Spinal cord (tissue), 9 donors: ENCODE measurements at regions not wholly inside any gene's neighbourhood (a gene's known extent, or its start where the extent isn't known, plus 50 kb on each side); places are given as distances from the start of the nearest gene placed in this dataset.
A peak's percentile ranks its signal among the peaks of the same experiment; 100 is the strongest.

ENCODE experiments used
- DNase-seq, 6 donors: peaks; one replicate each; pipeline versions ENCODE4 v3.0.0 to v3.0.0-alpha.2; 2013 to 2015; ENCODE audit warnings: low spot score in 6 of 6, low read depth in 4 of 6
- H3K27ac ChIP-seq: one replicate; pipeline ENCODE4 v1.5.1; 2013; ENCODE audit warnings: low read depth, low read length, control low read depth
- H3K27me3 ChIP-seq: one replicate; pipeline ENCODE4 v1.6.1; 2013; ENCODE audit warnings: low read length; ENCODE audit not compliant: control insufficient read depth, insufficient read depth
- H3K36me3 ChIP-seq: one replicate; pipeline ENCODE4 v1.6.1; 2013; ENCODE audit warnings: low read length; ENCODE audit not compliant: control insufficient read depth, insufficient read depth
- H3K4me1 ChIP-seq: one replicate; pipeline ENCODE4 v1.6.1; 2013; ENCODE audit warnings: low read length; ENCODE audit not compliant: control insufficient read depth, insufficient read depth
- H3K4me3 ChIP-seq: one replicate; pipeline ENCODE4 v1.5.1; 2013; ENCODE audit warnings: low read depth, low read length, control low read depth
- H3K9me3 ChIP-seq: one replicate; pipeline ENCODE4 v1.6.1; 2013; ENCODE audit warnings: low read length; ENCODE audit not compliant: control insufficient read depth, insufficient read depth
- WGBS: methylation state at CpG from one replicate; pipeline ENCODE4 v1.1.5; 2013; ENCODE audit warnings: missing lambda C conversion rate; ENCODE audit not compliant: insufficient coverage; 5-methylcytosine and 5-hydroxymethylcytosine counted together
- donor health status: healthy.

- H3K4me1 ChIP-seq, result no peaks in the 10 kb centered on the region
- H3K4me3 ChIP-seq, result no peak overlapping the region
- 54% methylated on average over 1 of the region's 1 CpG for WGBS
- H3K27me3 ChIP-seq, result no peaks in the 10 kb centered on the region
- no peaks in the 10 kb centered on the region for H3K36me3 ChIP-seq
- no peak for DNase-seq
- no peak overlapping the region for H3K27ac ChIP-seq
- H3K9me3 ChIP-seq, result no peaks in the 10 kb centered on the region
Observed at GRCh38 chrX:144840616-144841015, 406.7 kb upstream of the SPANXN1 start.

GRCh38 chrX:144849141-144849540, 398.2 kb upstream of the SPANXN1 start:
- Histone ChIP-seq H3K9me3 (peaks cover 2% of the 10 kb centered on the region), H3K27me3 (no peaks in the 10 kb centered on the region), H3K27ac (no peak overlapping the region), H3K4me3 (no peak overlapping the region), H3K36me3 (no peaks in the 10 kb centered on the region), H3K4me1 (no peaks in the 10 kb centered on the region)
- WGBS, result 83% methylated on average over 1 of the region's 2 CpGs
- no peak for DNase-seq

- Histone ChIP-seq H3K4me1 (no peaks in the 10 kb centered on the region), H3K27ac (no peak overlapping the region), H3K27me3 (no peaks in the 10 kb centered on the region), H3K9me3 (no peaks in the 10 kb centered on the region), H3K4me3 (no peak overlapping the region), H3K36me3 (no peaks in the 10 kb centered on the region)
- no peak for DNase-seq
Observed at GRCh38 chrX:144896323-144896722, 351.0 kb upstream of the SPANXN1 start.

- H3K27me3 ChIP-seq, result no peaks in the 10 kb centered on the region
- H3K36me3 ChIP-seq, result no peaks in the 10 kb centered on the region
- no peaks in the 10 kb centered on the region for H3K4me1 ChIP-seq
- WGBS, result 60% methylated on average over 1 of the region's 3 CpGs
- no peak overlapping the region for H3K27ac ChIP-seq
- H3K9me3 ChIP-seq, result no peaks in the 10 kb centered on the region
- peak in 1 of 6 donors; percentile 0 for DNase-seq
- H3K4me3 ChIP-seq, result no peak overlapping the region
Observed at GRCh38 chrX:144901521-144901920, 345.8 kb upstream of the SPANXN1 start.

GRCh38 chrX:144916785-144917184, 330.5 kb upstream of the SPANXN1 start:
- no peak for DNase-seq
- 17% methylated on average over 1 of the region's 2 CpGs for WGBS
- H3K4me3 ChIP-seq, result no peak overlapping the region
- H3K4me1 ChIP-seq, result no peaks in the 10 kb centered on the region
- H3K9me3 ChIP-seq, result no peaks in the 10 kb centered on the region
- H3K27ac ChIP-seq, result no peak overlapping the region
- H3K36me3 ChIP-seq, result no peaks in the 10 kb centered on the region
- H3K27me3 ChIP-seq, result no peaks in the 10 kb centered on the region

GRCh38 chrX:144918936-144919335, 328.4 kb upstream of the SPANXN1 start:
- Histone ChIP-seq H3K4me1 (no peaks in the 10 kb centered on the region), H3K27me3 (no peaks in the 10 kb centered on the region), H3K27ac (no peak overlapping the region), H3K9me3 (no peaks in the 10 kb centered on the region), H3K36me3 (no peaks in the 10 kb centered on the region), H3K4me3 (no peak overlapping the region)
- DNase-seq, result no peak
- no CpG with 5 or more reads among the region's 4 CpGs for WGBS

GRCh38 chrX:144946666-144947065, 300.6 kb upstream of the SPANXN1 start:
- peak in 1 of 6 donors; percentile 4 for DNase-seq
- Histone ChIP-seq H3K9me3 (no peaks in the 10 kb centered on the region), H3K4me1 (no peaks in the 10 kb centered on the region), H3K36me3 (no peaks in the 10 kb centered on the region), H3K4me3 (no peak overlapping the region), H3K27ac (no peak overlapping the region), H3K27me3 (no peaks in the 10 kb centered on the region)
- WGBS, result no CpG with 5 or more reads among the region's 3 CpGs
